HFF-Myc (cell line): ENCODE measurements at regions not wholly inside any gene's neighbourhood (a gene's known extent, or its start where the extent isn't known, plus 50 kb on each side); places are given as distances from the start of the nearest gene placed in this dataset.

ENCODE experiments used
- DNase-seq: peaks from one replicate; pipeline ENCODE4 v3.0.0-alpha.2; 2011; ENCODE audit warnings: low read depth; ENCODE audit errors: extremely low read depth
- H3K4me3 ChIP-seq: replicated peaks from 2 replicates; pipeline ENCODE4 v1.5.1; 2011; ENCODE audit warnings: low read depth, mild to moderate bottlenecking, control low read depth, low read length
- CTCF ChIP-seq: IDR thresholded peaks from 2 replicates; pipeline ENCODE4 v1.5.1; 2012; ENCODE audit warnings: mild to moderate bottlenecking, low read depth, low read length, control low read depth; ENCODE audit errors: missing control alignments

- TF ChIP-seq CTCF, result no peak
- H3K4me3 ChIP-seq, result no peak overlapping the region
- DNase-seq, result no peak
These were observed 364.4 kb downstream of the CD109 start for GRCh38 chr6:74060354-74060753.

DNA sequence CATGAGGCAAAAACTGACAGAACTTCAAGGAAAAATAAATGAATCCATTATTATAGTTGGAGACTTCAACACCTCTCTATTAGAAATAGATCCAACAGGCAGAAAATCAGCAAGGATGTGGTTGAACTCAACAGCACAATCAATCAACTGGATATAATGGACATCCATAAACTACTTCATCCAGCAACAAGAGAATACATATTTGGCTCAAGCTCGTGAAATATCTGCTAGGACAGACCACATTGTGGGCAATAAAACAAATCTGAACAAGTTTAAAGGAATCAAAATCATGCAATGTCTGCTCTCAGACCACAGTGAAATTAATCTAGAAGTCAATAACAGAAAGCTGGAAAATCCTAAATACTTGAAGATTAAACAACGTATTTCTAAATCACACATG lies 362.6 kb downstream of the CD109 start:
- TF ChIP-seq CTCF, result no peak
- no peak for DNase-seq
- H3K4me3 ChIP-seq, result no peak overlapping the region

- no peak for DNase-seq
- H3K4me3 ChIP-seq, result no peak overlapping the region
- TF ChIP-seq CTCF, result no peak
These were observed 361.3 kb downstream of the CD109 start for GRCh38 chr6:74057326-74057725.

DNA sequence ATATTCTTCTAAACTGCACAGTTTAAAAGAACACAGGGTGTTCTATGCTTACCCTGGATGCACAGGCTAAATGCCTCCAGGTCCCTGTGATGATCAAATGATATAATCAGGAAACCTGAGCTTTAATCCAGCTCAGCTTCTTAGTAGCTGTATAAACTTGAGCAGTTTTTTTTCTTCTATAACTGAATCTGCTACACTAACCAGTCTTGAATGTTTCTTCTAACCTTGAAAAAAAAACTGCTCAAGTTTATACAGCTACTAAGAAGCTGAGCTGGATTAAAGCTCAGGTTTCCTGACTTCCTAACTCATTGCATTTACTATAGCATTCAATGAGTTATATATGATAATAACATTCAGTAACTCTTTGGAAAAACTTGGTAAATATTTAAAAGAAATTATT lies 358.2 kb downstream of the CD109 start:
- H3K4me3 ChIP-seq, result no peak overlapping the region
- DNase-seq, result no peak
- no peak for TF ChIP-seq CTCF

DNA sequence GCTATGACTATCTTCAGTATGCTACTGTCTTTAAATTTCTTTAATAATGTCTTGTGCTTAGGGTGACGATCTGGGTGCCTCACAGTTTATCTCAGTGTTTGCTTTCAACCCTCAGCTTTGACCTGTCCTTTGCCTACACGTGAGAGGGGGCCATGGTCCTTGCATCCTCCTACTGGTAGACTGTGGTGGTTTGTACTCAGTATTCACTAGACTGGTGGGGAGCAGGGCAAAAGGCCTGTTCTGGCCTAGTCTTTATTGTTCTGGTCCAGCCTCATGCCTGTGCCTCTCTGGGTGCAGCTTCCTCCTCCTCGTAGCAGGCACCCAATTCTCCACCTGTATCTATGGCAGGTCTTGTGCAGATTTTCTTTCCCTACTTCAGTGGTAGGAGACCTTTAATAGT lies 354.9 kb downstream of the CD109 start:
- H3K4me3 ChIP-seq, result no peak overlapping the region
- no peak for DNase-seq
- TF ChIP-seq CTCF, result no peak

GRCh38 chr6:74048387-74048786 lies 352.4 kb downstream of the CD109 start:
- DNase-seq, result no peak
- H3K4me3 ChIP-seq, result no peak overlapping the region
- TF ChIP-seq CTCF, result no peak

GRCh38 chr6:74044417-74045096 lies 348.6 kb downstream of the CD109 start:
- H3K4me3 ChIP-seq, result no peak overlapping the region
- DNase-seq, result no peak
- no peak for TF ChIP-seq CTCF
